HepG2 (cell line): ENCODE measurements at regions not wholly inside any gene's neighbourhood (a gene's known extent, or its start where the extent isn't known, plus 50 kb on each side); places are given as distances from the start of the nearest gene placed in this dataset.

Experiments
- ATAC-seq: fragments of 200-7000 bp; cut with Tn5 transposase; 3 replicates; pipeline ENCODE4 v1.9.1; 2020; ENCODE audit warnings: mild to moderate bottlenecking, moderate library complexity
- BruUV-seq: library from RNA; stranded (reverse); fragments of 400-500 nt; replicated peaks from 2 replicates; lab custom pipeline; 2021; lab: Mats Ljungman, UMichigan
- CTCF ChIA-PET: fragments of 300-600 bp; formaldehyde crosslinking; extraction: SDS; loops from one replicate; lab custom pipeline; 2021; ENCODE audit warnings: low total read pairs, inconsistent platforms, low intra/inter-chr PET ratio; lab: Yijun Ruan, JAX
- POLR2A ChIA-PET: fragments of 350-600 bp; sonication (Branson Sonifier 250); formaldehyde crosslinking; loops from one replicate; lab custom pipeline; 2020; ENCODE audit warnings: antibody characterized with exemption, inconsistent platforms; lab: Yijun Ruan, JAX
- DNase-seq: peaks from one replicate; pipeline ENCODE4 v3.0.0-alpha.2; 2015; ENCODE audit warnings: low spot score
- FAIRE-seq: peaks from 3 replicates; lab custom pipeline; 2011; peaks lifted over from hg19 to GRCh38; lab: Jason Lieb, UNC
- H2AFZ ChIP-seq: one replicate; pipeline ENCODE4 v1.6.1; 2011; ENCODE audit warnings: low read length, inconsistent platforms
- H3K27ac ChIP-seq: fragments of 300-600 bp; 3 replicates; pipeline ENCODE4 v1.8.0; 2011; ENCODE audit warnings: mixed run types, mild to moderate bottlenecking, mixed read lengths, low read length, inconsistent platforms; ENCODE audit not compliant: insufficient read depth; ENCODE audit errors: extremely low read length
- H3K27me3 ChIP-seq, 2 experiments: fragments of 200-600 bp in 1 of 2; 2 replicates in 1 of 2; 3 replicates in 1 of 2; pipeline versions ENCODE4 v1.6.0 to v1.8.0; 2011; ENCODE audit warnings: low read length in 2 of 2, mild to moderate bottlenecking in 2 of 2, moderate library complexity in 2 of 2, inconsistent platforms in 1 of 2; ENCODE audit not compliant: insufficient read depth in 2 of 2, control insufficient read depth in 1 of 2
- H3K36me3 ChIP-seq, 2 experiments: fragments of 200-600 bp in 1 of 2; replicated peaks in 1 of 2; 2 replicates in 1 of 2; 3 replicates in 1 of 2; pipeline versions ENCODE4 v1.5.1 to v1.8.0; 2011; ENCODE audit warnings: low read length in 2 of 2, inconsistent platforms in 1 of 2; ENCODE audit not compliant: insufficient read depth in 2 of 2, control insufficient read depth in 1 of 2
- H3K4me1 ChIP-seq: 2 replicates; pipeline ENCODE4 v1.5.1; 2012; ENCODE audit warnings: low read length, inconsistent platforms; ENCODE audit not compliant: insufficient read depth
- H3K4me2 ChIP-seq: 2 replicates; pipeline ENCODE4 v1.6.0; 2011; ENCODE audit warnings: low read depth, low read length, inconsistent platforms
- H3K4me3 ChIP-seq, 3 experiments: fragments of 200-600 bp in 1 of 3; sonication (generic), shearing (Covaris generic) in 1 of 3; replicated peaks in 1 of 3; 2 replicates each; pipeline ENCODE4 v1.5.1; 2011 to 2016; ENCODE audit warnings: low read length in 3 of 3, inconsistent platforms in 2 of 3, low read depth in 2 of 3, mild to moderate bottlenecking in 2 of 3, control low read depth in 1 of 3, mixed read lengths in 1 of 3; ENCODE audit not compliant: insufficient read depth in 1 of 3
- H3K79me2 ChIP-seq: one replicate; pipeline ENCODE4 v1.6.1; 2011; ENCODE audit warnings: low read length, inconsistent platforms; ENCODE audit not compliant: insufficient read depth
- H3K9ac ChIP-seq: 2 replicates; pipeline ENCODE4 v1.6.0; 2011; ENCODE audit warnings: mild to moderate bottlenecking, low read depth, low read length, inconsistent platforms; ENCODE audit not compliant: insufficient read depth
- H3K9me3 ChIP-seq: 2 replicates; pipeline ENCODE4 v1.5.1; 2012; ENCODE audit warnings: mild to moderate bottlenecking, low read length
- H4K20me1 ChIP-seq: 2 replicates; pipeline ENCODE4 v1.6.0; 2011; ENCODE audit warnings: inconsistent platforms, mild to moderate bottlenecking, low read length, moderate library complexity; ENCODE audit not compliant: insufficient read depth
- FOXK1 ChIP-seq: sonication (generic); formaldehyde crosslinking; IDR thresholded peaks from 2 replicates; pipeline ENCODE4 v1.4.0; 2020; ENCODE audit warnings: low read depth, missing genetic modification reagents, borderline replicate concordance
- GZF1 ChIP-seq: sonication (generic); formaldehyde crosslinking; IDR thresholded peaks from 2 replicates; pipeline ENCODE4 v1.5.1; 2020; ENCODE audit warnings: mild to moderate bottlenecking, missing genetic modification reagents
- HOXD1 ChIP-seq: sonication (generic); formaldehyde crosslinking; IDR thresholded peaks from 2 replicates; pipeline ENCODE4 v1.5.0; 2020; ENCODE audit warnings: missing genetic modification reagents
- ISL2 ChIP-seq: sonication (generic); formaldehyde crosslinking; IDR thresholded peaks from 2 replicates; pipeline ENCODE4 v1.5.0; 2020; ENCODE audit warnings: missing genetic modification reagents
- JUN ChIP-seq: sonication (generic); formaldehyde crosslinking; IDR thresholded peaks from 2 replicates; pipeline ENCODE4 v1.4.0; 2020; ENCODE audit warnings: mild to moderate bottlenecking, missing genetic modification reagents
- PHF5A ChIP-seq: IDR thresholded peaks from one replicate; pipeline ENCODE4 v1.6.1; 2018; ENCODE audit warnings: low read depth, missing genetic modification reagents; ENCODE audit not compliant: unreplicated experiment
- PTBP1 ChIP-seq: fragments of 200-400 bp; formaldehyde crosslinking; IDR thresholded peaks from 2 replicates; pipeline ENCODE4 v1.6.1; 2018; ENCODE audit warnings: low read length, low read depth; ENCODE audit not compliant: poor library complexity, severe bottlenecking
- RBAK ChIP-seq: sonication (generic); formaldehyde crosslinking; IDR thresholded peaks from 2 replicates; pipeline ENCODE4 v1.5.1; 2020; ENCODE audit warnings: mild to moderate bottlenecking, missing genetic modification reagents
- SRSF9 ChIP-seq: fragments of 200-400 bp; formaldehyde crosslinking; IDR thresholded peaks from 2 replicates; pipeline ENCODE4 v1.6.1; 2018; ENCODE audit warnings: borderline replicate concordance, mild to moderate bottlenecking, low read depth, low read length; ENCODE audit not compliant: insufficient read depth, poor library complexity, severe bottlenecking
- ZNF225 ChIP-seq: sonication (generic); formaldehyde crosslinking; IDR thresholded peaks from 2 replicates; pipeline ENCODE4 v1.4.0; 2020; ENCODE audit warnings: mild to moderate bottlenecking, missing genetic modification reagents
- WGBS: methylation state at CpG from one replicate; pipeline ENCODE4 v1.1.6; 2017; ENCODE audit warnings: low lambda C conversion rate; 5-methylcytosine and 5-hydroxymethylcytosine counted together
- in situ Hi-C: cut with HindIII; loops from 2 replicates; pipeline ENCODE4 v1.10.0; 2017; ENCODE audit warnings: low pct_unique_long_range_greater_than_20kb; ENCODE audit not compliant: extremely low pct_ligation_motif_present
- intact Hi-C: fragments of 100-400 bp; cut with micrococcal nuclease; formaldehyde crosslinking; loops from one replicate; pipeline ENCODE4 v1.10.0; 2022; ENCODE audit not compliant: unreplicated experiment
- TF ChIP-seq, protein P1 (sequence below): sonication (generic); formaldehyde crosslinking; IDR thresholded peaks from 2 replicates; pipeline ENCODE4 v1.4.0; 2020; ENCODE audit warnings: missing genetic modification reagents
- TF ChIP-seq, protein P2 (sequence below): IDR thresholded peaks from 2 replicates; pipeline ENCODE4 v1.6.1; 2016
- TF ChIP-seq, protein P3 (sequence below): sonication (generic); formaldehyde crosslinking; IDR thresholded peaks from 2 replicates; pipeline ENCODE4 v1.5.0; 2020; ENCODE audit warnings: mild to moderate bottlenecking, missing genetic modification reagents, borderline replicate concordance
- TF ChIP-seq, protein P4 (sequence below): sonication (generic); formaldehyde crosslinking; IDR thresholded peaks from 2 replicates; pipeline ENCODE4 v1.5.0; 2020; ENCODE audit warnings: missing genetic modification reagents
- TF ChIP-seq, protein P5 (sequence below): IDR thresholded peaks from 2 replicates; pipeline ENCODE4 v1.6.1; 2012; ENCODE audit warnings: low read length, improper control_type of control experiment

DNA sequence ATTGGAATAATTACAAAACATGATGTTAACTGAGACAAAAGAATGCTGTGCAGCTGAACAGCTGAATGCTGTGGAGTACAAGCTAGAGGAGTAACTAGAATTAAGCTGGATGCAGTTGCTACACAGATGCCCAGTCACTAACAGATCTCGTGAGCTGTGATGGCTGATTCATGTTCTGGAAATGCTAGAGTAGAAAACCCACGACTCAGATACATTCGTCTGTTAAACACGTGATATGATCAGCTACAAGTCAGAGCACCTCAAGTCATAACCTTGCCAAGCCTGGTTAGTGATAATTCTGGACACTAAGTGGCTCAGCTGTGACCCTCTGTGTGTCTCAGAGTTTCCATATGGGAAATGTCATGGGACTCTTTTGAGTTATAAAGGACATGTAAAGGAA lies 89.7 kb upstream of the ESRRG start:
- no peaks in the 10 kb centered on the region for H4K20me1 ChIP-seq
- no peaks in the 10 kb centered on the region for H3K36me3 ChIP-seq
- H3K79me2 ChIP-seq, result no peaks in the 10 kb centered on the region
- no peaks in the 10 kb centered on the region for H3K4me1 ChIP-seq
- H3K9me3 ChIP-seq, result no peaks in the 10 kb centered on the region
- no peak for ATAC-seq
- H2AFZ ChIP-seq, result no peak overlapping the region
- 0% methylated on average over 4 of the region's 4 CpGs for WGBS
- no peak overlapping the region for H3K9ac ChIP-seq
- FAIRE-seq, result no peak
- H3K27ac ChIP-seq, result no peak overlapping the region
- no peak overlapping the region for H3K4me2 ChIP-seq
- in situ Hi-C loops (no loop called here), intact Hi-C loops (no loop called here)
- H3K4me3 ChIP-seq, result no peak overlapping the region
- CTCF ChIA-PET, result no interaction called here
- POLR2A ChIA-PET, result no interaction called here
- DNase-seq, result no peak
- no TSS peak for BruUV-seq
- H3K27me3 ChIP-seq, result no peaks in the 10 kb centered on the region
- TF ChIP-seq SRSF9 (no peak), GZF1 (CRISPR knock-in tag) (no peak), PHF5A (CRISPR knock-in tag) (no peak), JUN (CRISPR knock-in tag) (no peak), PTBP1 (no peak), ZNF225 (CRISPR knock-in tag) (no peak), RBAK (no peak), ISL2 (CRISPR knock-in tag) (no peak), FOXK1 (no peak), HOXD1 (CRISPR knock-in tag) (no peak)
- TF ChIP-seq, protein P1, sequence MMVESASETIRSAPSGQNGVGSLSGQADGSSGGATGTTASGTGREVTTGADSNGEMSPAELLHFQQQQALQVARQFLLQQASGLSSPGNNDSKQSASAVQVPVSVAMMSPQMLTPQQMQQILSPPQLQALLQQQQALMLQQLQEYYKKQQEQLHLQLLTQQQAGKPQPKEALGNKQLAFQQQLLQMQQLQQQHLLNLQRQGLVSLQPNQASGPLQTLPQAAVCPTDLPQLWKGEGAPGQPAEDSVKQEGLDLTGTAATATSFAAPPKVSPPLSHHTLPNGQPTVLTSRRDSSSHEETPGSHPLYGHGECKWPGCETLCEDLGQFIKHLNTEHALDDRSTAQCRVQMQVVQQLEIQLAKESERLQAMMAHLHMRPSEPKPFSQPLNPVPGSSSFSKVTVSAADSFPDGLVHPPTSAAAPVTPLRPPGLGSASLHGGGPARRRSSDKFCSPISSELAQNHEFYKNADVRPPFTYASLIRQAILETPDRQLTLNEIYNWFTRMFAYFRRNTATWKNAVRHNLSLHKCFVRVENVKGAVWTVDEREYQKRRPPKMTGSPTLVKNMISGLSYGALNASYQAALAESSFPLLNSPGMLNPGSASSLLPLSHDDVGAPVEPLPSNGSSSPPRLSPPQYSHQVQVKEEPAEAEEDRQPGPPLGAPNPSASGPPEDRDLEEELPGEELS (CRISPR knock-in tag), result no peak
- TF ChIP-seq, protein P2, sequence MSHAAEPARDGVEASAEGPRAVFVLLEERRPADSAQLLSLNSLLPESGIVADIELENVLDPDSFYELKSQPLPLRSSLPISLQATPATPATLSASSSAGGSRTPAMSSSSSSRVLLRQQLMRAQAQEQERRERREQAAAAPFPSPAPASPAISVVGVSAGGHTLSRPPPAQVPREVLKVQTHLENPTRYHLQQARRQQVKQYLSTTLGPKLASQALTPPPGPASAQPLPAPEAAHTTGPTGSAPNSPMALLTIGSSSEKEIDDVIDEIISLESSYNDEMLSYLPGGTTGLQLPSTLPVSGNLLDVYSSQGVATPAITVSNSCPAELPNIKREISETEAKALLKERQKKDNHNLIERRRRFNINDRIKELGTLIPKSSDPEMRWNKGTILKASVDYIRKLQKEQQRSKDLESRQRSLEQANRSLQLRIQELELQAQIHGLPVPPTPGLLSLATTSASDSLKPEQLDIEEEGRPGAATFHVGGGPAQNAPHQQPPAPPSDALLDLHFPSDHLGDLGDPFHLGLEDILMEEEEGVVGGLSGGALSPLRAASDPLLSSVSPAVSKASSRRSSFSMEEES, result no peak
- TF ChIP-seq, protein P3, sequence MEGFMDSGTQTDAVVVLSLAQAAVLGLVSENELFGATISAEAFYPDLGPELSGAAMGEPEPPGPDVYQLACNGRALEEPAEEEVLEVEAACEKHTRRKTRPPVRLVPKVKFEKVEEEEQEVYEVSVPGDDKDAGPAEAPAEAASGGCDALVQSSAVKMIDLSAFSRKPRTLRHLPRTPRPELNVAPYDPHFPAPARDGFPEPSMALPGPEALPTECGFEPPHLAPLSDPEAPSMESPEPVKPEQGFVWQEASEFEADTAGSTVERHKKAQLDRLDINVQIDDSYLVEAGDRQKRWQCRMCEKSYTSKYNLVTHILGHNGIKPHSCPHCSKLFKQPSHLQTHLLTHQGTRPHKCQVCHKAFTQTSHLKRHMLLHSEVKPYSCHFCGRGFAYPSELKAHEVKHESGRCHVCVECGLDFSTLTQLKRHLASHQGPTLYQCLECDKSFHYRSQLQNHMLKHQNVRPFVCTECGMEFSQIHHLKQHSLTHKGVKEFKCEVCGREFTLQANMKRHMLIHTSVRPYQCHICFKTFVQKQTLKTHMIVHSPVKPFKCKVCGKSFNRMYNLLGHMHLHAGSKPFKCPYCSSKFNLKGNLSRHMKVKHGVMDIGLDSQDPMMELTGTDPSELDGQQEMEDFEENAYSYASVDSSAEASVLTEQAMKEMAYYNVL (CRISPR knock-in tag), result no peak
- TF ChIP-seq, protein P4, sequence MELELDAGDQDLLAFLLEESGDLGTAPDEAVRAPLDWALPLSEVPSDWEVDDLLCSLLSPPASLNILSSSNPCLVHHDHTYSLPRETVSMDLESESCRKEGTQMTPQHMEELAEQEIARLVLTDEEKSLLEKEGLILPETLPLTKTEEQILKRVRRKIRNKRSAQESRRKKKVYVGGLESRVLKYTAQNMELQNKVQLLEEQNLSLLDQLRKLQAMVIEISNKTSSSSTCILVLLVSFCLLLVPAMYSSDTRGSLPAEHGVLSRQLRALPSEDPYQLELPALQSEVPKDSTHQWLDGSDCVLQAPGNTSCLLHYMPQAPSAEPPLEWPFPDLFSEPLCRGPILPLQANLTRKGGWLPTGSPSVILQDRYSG (CRISPR knock-in tag), result no peak
- TF ChIP-seq, protein P5, sequence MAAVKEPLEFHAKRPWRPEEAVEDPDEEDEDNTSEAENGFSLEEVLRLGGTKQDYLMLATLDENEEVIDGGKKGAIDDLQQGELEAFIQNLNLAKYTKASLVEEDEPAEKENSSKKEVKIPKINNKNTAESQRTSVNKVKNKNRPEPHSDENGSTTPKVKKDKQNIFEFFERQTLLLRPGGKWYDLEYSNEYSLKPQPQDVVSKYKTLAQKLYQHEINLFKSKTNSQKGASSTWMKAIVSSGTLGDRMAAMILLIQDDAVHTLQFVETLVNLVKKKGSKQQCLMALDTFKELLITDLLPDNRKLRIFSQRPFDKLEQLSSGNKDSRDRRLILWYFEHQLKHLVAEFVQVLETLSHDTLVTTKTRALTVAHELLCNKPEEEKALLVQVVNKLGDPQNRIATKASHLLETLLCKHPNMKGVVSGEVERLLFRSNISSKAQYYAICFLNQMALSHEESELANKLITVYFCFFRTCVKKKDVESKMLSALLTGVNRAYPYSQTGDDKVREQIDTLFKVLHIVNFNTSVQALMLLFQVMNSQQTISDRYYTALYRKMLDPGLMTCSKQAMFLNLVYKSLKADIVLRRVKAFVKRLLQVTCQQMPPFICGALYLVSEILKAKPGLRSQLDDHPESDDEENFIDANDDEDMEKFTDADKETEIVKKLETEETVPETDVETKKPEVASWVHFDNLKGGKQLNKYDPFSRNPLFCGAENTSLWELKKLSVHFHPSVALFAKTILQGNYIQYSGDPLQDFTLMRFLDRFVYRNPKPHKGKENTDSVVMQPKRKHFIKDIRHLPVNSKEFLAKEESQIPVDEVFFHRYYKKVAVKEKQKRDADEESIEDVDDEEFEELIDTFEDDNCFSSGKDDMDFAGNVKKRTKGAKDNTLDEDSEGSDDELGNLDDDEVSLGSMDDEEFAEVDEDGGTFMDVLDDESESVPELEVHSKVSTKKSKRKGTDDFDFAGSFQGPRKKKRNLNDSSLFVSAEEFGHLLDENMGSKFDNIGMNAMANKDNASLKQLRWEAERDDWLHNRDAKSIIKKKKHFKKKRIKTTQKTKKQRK, result no peak
